HG03439 (cell line): ENCODE measurements at regions not wholly inside any gene's neighbourhood (a gene's known extent, or its start where the extent isn't known, plus 50 kb on each side); places are given as distances from the start of the nearest gene placed in this dataset.

Source experiments
- ATAC-seq: cut with Tn5 transposase; IDR thresholded peaks from one replicate; pipeline ENCODE4 v1.9.1; 2021; ENCODE audit warnings: mild to moderate bottlenecking, moderate library complexity; ENCODE audit not compliant: unreplicated experiment

DNA sequence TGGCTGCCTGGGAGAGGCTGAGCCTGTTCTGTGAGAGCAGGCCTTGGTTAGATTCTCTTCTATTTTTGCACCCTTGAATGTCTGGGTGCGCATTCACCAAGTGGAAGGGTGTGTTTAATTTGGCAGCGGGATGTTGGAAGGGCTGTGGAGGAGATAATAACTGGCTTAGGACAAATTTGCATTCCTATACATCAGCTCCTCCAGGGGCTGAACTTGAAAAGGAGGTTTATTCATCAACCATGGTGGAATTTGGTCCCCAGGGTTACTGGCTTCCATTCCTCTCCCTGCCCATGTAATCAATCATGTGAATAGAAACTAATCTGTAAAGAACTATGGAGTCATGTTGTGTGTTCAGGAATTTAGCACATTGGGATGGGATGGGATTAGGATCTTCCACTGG is 100.2 kb upstream of the FOXF1 start:
- no peak for ATAC-seq

- no peak for ATAC-seq
Measured at GRCh38 chr16:86410529-86410928, 99.8 kb upstream of the FOXF1 start.

DNA sequence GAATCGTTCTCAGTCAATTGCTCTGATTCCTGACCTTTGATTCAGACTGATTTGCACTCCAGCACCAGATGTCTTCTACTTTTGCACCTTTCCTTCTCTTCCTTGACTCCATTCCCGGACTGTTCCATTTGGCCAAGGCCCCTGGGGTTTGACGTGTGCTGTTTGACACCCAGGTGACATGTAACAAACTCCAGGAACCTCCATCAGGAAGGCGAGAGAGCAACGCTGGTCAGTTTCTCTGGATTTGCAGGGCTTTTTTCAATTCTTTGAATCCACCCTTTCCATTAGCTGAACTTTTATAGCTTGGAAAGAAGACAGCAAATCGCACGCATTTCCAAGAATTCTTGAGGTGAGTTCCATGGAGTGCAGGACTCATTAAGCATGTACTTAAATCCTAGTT is 98.4 kb upstream of the FOXF1 start:
- ATAC-seq, result no peak

- ATAC-seq, result no peak
Measured at GRCh38 chr16:86414991-86415740, 95.2 kb upstream of the FOXF1 start.

DNA sequence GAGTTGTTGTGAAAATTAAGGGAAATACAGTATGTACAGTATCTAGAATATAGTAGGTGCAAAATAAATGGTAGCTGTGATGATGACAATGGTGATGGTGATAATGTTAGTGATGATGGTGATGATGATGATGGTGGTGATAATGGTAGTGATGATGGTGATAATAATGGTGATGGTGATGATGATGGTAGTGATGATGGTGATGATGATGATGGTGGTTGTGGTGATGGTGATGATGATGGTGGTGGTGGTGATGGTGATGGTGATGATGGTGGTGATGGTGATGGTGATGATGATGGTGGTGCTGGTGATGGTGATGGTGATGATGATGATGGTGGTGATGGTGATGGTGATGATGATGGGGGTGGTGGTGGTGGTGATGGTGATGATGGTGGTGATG is 91.3 kb upstream of the FOXF1 start:
- no peak for ATAC-seq

GRCh38 chr16:86419518-86419917 is 90.8 kb upstream of the FOXF1 start:
- no peak for ATAC-seq

- ATAC-seq, result no peak
Measured at GRCh38 chr16:86421995-86422394, 88.3 kb upstream of the FOXF1 start.

DNA sequence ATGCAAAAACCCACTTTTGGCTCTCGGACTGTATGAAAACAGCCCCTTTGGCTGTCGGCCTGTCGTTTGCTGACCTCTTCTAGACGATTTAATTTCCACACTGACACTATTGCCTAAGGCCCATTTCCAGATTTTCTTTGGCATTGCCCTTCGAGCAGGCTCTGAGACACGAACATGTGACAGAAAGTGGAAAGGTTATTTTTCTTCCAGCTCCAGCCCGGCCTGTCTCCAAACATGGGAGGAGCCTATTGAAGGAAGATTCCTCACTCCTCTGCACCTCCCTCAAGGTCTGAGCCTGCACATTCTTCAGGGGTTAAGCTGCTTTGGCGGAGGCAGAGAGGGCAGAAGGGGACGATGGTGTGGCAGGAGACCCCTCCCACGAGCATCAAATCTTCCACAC is 85.9 kb upstream of the FOXF1 start:
- ATAC-seq, result no peak

DNA sequence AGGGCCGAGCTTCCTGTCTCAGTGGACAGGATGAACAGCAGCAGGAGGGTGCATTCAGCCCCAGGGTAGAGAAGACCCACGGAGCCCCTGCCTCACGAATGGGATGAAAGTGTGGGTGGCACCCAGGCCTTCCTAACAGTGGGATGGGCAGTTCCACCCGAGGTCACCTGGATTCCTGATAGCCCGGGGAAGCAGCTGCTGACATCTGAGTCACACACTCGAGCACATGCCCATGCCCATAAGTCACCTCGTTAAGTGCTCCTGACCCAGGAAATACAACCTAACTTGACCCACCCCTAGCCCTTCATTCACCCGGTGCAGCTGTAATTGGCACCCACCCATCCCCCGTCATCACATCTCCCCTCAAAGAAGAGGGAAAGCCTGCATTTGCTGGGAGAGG is 85.3 kb upstream of the FOXF1 start:
- no peak for ATAC-seq

GRCh38 chr16:86426063-86426642 is 84.2 kb upstream of the FOXF1 start:
- ATAC-seq, result no peak

- no peak for ATAC-seq
Measured at GRCh38 chr16:86427433-86427851, 82.9 kb upstream of the FOXF1 start.

DNA sequence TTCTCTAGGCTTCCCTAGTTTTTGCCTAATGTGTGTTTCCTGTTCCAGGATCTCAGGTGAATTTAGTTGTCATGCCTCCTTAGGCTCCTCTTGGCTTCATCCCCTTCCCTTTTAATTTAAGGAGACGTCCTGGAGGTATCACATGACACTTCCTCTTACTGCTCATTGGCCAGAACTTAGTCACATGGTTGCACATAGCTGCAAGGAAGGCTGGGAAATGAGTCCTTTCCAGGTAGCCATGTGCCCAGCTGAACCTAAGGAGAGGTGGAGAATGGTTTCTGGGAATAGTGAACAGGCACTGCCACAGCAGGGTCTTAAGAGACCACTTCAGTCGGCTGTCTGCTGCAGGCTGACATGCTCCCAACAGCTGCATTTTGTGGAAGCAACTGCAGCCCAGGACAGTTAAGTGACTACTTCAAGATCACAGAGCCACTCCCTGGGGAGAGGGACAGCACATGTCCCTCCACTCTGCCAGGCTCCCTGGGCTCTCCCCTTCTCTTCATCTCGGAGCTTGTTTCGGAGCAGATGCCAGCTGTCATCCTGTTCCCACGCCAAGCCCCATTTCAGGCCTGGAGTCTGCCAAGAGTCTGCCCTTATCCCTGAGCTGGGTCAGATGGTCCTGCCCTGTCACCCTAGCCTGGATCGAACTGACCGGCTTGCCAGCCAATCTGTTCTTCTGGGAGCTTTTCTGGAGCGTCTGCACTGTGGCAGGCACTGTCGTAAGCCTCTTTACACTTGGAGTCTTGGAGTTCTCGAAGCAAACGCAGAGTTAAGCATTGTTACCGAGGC is 81.4 kb upstream of the FOXF1 start:
- no peak for ATAC-seq

DNA sequence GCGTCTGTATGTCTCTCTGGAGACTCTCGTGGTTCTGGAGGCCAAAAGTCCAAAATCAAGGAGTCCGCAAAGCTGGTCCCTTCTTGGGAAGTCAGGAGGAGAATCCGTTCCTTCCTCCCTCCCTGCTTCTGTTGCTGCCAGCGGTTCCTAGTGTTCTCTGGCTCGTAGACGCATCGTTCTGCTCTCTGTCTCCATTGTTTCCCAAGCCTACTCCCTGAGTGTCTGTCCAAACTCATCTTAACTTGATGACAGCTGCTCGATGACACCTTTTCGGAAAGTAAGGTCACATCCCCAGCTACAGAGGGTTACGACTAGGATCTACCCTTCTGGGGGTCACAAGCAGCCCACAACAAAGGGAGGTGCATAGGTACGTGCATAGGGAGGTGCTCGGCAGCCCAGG is 80.7 kb upstream of the FOXF1 start:
- ATAC-seq, result no peak

- ATAC-seq, result no peak
Measured at GRCh38 chr16:86430814-86431213, 79.5 kb upstream of the FOXF1 start.

- ATAC-seq, result no peak
Measured at GRCh38 chr16:86431540-86431939, 78.8 kb upstream of the FOXF1 start.

DNA sequence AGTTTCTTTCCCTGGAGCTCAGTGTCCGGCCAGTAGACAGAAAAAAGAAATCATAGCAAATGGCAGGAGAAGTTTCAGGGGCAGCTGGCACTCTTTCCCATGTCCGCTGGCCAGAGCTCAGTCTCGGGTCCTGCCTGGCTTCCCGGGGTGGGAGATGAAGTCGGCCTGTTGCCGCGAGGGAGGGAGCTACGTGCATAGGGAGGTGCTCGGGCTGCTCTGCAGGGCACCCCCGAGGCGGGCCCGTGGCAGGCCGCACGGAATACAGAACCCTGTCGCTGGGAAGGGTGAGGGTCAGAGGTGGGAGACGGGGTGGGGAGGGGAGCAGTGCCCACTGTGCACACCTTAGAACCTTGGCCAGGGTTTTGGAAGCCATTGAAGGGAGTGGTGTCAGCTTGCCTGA is 78.3 kb upstream of the FOXF1 start:
- ATAC-seq, result no peak

GRCh38 chr16:86432691-86433090 is 77.6 kb upstream of the FOXF1 start:
- ATAC-seq, result no peak

- ATAC-seq, result no peak
Measured at GRCh38 chr16:86436466-86437185, 73.7 kb upstream of the FOXF1 start.

GRCh38 chr16:86437348-86437747 is 73.0 kb upstream of the FOXF1 start:
- no peak for ATAC-seq

DNA sequence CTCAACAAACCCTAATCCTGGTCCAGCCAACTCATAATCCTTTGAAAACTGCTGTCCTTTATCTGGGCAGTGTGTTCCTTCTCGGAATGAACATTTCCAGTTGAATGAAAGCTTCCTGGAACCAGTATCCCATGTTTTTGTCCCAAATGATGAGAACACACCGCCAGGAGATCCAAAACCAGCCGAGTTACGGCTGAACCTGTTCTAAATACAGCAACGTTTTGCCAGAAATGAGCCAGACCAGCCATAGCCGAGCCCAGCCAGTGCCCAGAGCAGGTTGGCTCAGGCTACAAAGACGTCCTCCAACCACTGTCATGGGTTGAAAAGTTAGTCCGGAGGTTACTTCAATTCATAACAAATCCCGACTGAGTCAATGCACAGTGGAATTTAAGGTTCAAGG is 67.6 kb upstream of the FOXF1 start:
- ATAC-seq, result no peak

DNA sequence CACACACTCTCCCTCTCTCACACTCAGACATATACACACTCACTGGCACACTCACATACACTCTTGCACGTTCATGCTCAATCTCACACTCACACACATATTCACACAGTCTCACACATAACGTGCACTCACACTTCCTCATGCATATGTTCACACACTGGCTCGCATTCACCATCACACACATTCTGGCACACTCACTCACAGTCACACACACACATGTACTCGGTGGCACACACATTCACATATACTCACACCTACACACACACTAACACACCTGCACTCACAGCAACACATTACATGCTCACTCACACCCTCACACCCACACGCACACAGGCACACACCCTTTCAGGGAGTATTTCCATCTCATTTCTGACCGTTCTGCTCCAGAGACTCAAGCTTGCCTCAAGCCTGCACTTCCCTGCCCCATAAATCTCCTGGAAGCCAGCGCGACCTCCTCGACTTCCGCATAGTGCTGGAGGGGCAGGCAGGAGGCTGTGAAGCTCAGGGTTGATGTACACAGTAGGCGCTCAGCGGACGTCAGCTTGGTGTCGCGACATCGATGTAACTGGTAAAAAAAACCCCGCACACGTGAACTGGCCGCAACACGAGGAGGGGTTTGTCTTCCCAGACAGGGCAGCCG is 66.7 kb upstream of the FOXF1 start:
- ATAC-seq, result no peak
